Activated CD8-positive, alpha-beta memory T cell treated with anti-CD3 and anti-CD28 coated beads for 48 hours (primary cell): ENCODE measurements at regions not wholly inside any gene's neighbourhood (a gene's known extent, or its start where the extent isn't known, plus 50 kb on each side); places are given as distances from the start of the nearest gene placed in this dataset.

Experiments used
- DNase-seq, 3 experiments: peaks; one replicate each; pipeline ENCODE4 v3.0.0-alpha.2; 2020; ENCODE audit warnings: low read depth in 2 of 3, low spot score in 2 of 3

DNA sequence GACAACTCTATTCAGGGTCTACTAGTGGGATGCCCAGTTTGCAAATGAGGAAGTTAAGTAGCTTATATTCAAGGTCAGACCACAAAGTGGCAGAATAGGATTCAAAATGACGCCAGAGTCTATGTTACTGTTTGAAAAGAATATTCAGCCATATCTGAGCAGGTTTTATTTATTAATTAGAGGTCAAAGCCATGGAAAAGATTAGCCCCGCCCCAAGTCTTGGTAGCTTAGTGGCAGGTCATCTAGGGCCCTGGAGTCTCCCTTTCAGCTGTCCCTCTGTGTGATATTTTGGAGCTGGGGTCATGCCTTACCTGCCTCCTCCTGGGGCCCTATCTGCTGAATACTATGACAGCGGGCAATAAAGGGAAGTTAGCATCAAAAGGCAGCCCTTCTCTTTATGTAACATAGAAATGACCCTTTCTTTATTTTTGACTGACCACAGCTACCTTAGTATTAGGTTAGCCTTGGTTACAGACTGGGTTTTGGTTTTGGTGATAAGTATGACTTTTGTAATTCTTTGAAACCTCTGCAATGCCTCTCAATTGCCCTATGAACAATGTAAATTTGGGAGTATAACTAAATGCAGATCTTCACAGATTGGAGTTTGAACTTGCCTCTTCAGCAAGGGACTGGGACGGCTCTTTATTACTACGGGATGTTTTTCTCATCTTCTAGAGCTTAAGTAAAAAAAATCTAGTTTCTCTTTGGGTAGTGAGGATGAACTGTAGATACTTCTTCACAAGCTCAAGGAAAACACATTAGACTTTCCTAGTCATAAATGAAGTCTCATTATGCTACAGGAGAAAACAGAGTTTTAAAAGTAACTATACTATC, 153.0 kb upstream of the ITGA4 start:
- DNase-seq, result no peak

DNA sequence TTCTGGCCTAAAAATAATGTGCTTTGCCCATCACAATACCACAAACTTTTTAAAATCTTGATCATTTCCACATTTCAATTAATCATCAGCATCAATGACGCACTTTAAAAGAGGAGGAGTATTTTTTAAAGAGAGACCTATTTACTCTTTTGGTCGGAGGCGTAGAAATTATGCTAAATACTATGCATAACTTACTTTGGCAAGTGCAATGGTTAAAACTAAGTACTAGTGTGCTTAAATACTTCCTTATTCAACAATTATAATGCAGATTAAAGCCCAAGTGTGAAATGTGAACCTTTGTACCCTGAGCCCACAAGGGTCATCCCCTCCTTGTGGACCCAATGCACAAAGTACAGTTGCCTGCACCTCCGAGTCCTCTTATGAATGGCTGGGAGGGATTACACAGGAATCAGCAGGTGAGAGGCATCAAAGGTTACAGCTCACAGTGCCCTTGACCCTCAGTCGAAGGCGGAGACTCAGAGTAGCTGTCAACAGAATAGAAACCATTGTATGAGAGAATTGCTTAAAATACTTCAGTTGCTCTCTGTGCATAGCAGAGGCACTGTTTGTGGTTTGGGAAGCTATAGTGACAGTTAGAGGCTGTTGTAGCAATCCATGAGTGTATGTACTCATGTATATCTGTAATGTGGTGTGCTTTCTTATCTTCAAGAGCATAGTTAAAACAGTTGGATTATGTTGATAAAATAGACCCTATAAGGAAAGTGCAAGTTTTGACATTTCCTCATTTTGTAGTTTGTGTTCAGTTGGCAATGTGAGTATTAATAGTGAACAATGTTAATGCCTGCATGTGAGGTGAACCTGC, 151.7 kb upstream of the ITGA4 start:
- DNase-seq, result no peak

- no peak for DNase-seq
These were observed 150.4 kb upstream of the ITGA4 start for GRCh38 chr2:181306785-181307184.

DNA sequence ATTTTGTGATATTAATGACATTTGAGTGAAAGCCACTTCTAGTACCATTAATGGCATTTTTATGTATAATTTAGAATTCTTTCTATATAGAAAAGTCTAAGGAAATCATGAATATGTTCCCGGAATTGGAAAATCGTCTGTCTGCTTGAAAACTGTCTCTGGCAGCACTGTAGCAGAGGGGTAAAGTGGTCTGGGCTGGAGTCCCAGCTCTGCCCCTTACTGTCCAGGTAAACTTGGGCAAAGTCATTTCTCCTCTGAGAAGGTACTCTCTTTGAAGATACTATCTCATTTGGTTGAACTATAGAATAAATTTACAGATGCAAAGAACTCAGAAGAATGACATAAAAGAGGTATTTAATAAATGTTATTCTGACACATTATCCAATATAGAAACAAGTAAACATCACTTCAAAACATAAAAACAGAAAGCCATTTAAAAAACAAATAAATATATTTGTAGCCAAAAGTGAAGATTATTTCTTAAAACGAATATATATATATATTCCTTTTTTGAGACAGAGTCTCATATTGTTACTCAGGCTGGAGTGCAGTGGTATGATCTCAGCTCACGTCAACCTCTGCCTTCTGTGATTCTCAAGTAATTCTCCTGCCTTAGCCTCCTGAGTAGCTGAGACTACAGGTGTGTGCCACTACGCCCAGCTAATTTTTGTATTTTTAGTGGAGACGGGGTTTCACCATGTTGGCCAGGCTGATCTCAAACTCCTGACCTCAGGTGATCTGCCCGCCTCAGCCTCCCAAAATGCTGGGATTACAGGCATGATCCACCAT, 149.8 kb upstream of the ITGA4 start:
- DNase-seq, result no peak

DNA sequence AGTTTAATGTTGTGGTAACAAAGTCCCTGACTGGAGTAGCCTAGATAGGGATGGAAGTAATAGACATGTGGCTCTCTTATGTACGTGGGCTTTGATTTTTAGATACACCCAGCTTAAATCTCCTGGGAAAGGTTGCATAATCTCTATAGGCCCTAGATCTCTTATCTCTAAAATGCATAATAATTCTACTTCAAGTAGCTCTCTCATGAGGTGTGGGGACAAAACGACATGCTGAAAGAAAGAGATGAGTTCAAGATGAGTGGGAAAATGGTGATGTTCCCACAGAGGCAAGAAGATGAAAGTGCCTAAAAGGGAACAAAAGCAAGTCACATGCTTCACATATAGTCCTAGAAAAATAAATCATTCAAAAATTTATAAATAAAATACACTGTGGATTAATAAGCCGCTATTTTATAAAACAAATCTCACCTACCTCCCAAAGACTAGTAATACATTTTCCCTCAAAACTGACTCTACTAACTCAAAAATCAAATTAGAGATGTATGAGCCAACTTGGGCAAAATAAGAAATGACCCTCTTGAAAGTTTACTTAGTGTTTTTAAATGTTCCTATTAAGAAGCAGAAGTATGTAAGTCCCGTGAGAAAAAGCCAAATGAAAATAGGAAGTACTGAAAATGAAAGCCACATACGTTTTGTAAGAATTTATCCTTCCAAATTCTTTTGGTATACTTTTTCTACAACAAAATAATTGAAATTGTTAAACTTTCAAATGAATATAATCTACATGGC, 148.2 kb upstream of the ITGA4 start:
- no peak for DNase-seq

DNA sequence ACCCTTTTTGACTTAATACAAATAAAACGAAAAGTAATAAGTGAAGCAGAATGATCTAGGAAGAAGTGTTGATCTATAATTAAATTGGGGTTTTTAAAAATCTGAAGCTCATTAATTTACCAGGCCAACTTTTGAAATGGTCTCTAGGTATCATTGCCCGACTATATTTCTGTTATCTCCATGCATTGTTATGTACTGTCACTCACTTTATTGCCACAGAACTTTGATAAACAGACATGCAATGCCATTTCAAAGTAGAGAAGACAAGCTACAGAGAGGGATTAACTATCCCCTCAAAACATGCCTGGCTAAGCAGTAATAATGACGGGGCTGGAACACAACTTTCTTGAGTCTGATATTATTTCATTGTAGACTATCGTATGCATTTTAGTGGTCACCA, 147.6 kb upstream of the ITGA4 start:
- no peak for DNase-seq

- DNase-seq, result no peak
These were observed 146.2 kb upstream of the ITGA4 start for GRCh38 chr2:181310967-181311366.

- no peak for DNase-seq
These were observed 145.3 kb upstream of the ITGA4 start for GRCh38 chr2:181311837-181312236.

- no peak for DNase-seq
These were observed 144.7 kb upstream of the ITGA4 start for GRCh38 chr2:181312515-181312927.

DNA sequence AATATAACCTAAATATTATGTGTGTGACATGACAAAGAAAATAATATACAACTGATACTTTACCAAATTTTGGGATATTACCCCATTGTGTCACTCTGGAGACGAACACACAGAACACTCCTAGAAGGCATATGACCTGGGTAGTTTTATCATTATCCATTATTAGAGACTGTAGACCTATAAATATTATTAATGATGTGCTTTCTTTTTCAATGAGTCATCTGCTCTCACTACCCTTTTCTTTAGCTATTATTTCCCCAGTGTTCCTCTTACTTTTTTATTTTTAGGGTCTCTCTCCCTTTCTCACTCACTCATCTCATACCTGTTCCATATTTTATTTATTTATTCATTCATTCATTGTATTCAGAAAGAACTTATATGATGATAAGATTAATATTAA, 143.3 kb upstream of the ITGA4 start:
- DNase-seq, result no peak

DNA sequence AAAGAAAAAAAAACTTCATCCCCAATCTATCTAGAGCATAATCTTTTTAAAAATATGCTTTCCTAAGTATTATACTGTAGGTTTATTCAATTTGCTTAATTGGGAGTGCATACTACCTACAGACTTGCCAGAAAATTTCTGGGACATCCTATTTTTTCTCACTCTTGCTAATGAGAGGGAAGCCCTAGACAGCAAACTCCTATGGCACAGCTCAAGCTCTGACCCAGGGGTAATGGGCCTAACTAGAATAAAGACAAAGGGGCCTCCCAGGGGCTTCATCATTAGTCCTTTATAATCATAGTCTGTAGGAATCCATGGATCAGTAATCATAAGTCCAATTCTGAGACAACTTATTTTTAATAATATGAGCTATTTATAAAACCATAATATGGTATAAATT, 142.6 kb upstream of the ITGA4 start:
- DNase-seq, result no peak

DNA sequence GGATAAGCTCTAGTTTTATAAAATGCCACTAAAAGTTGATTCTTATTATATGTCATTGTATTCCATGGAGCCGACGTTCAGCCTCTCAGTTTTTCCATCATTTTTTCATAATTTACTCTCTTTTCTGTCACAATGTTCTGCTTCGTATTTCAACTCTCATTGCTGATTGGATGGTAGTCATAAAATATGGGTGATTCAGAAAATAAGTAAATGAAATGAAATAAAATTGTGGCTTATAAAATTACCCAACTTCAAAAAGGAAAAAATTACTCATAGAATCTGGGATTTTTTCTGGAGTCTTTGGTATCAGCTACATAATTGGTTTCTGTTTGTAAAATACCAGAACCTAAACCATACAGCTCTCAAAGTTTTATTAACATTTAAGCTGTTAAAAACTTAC, 139.7 kb upstream of the ITGA4 start:
- no peak for DNase-seq

- DNase-seq, result no peak
These were observed 138.5 kb upstream of the ITGA4 start for GRCh38 chr2:181318504-181319280.

DNA sequence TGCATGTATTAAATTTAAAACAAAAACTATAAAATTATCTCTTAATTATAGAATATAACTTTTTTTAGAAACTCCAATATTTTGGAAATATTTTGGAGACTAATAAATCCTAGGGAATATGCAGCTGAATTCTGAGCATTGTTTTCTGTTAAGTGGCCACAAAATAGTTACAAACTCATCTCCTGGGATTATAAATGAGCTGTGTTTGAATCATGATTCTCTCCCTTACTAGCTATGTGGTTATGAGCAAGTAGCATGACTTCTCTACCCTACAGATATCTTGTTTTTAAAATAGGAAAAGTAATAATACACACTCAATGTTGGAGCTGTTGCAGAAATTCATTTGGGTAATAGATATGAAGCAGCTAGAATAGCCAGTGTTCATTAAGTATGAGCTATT, 137.9 kb upstream of the ITGA4 start:
- DNase-seq, result no peak

GRCh38 chr2:181320638-181321037, 136.5 kb upstream of the ITGA4 start:
- no peak for DNase-seq

DNA sequence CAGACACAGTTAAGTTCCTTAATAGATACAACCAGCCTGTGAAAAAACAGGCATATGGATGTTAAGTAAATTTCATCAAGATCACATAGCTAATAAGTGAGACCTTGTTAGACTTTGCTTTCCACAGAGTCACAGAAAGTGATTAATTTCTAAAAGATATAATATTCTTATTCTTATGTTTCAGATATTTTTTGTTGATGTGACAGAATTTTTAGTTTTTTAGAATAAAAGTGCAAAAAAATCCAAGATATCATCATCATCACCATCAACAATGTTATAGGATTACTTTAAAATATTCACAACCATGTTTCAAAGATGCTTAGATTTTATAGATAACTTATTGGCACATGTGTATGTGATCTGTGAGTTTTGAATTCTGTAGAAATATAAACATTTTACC, 132.3 kb upstream of the ITGA4 start:
- DNase-seq, result no peak

DNA sequence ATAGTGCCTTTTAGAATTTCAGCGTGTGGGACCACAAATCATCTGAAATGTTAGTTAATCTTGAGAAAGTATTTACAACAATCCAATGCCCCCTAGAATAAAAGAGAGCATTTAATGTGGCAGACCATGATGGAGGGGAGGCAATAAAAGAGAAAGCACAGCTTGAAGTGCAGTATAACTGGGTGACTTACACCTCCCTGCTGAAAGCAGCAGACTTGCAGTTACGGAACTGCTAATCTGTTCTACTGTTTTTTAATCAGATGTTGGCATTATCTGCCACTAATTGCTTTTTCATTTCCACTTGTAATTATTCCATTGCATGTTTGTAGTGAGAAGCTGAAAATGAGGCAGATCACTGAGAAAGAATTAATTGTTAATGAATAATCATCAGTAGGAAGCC, 130.5 kb upstream of the ITGA4 start:
- DNase-seq, result no peak

- DNase-seq, result no peak
These were observed 126.9 kb upstream of the ITGA4 start for GRCh38 chr2:181330286-181330685.

GRCh38 chr2:181332044-181332605, 125.1 kb upstream of the ITGA4 start:
- no peak for DNase-seq
